ENCODE measurements at regions not wholly inside any gene's neighbourhood (a gene's known extent, or its start where the extent isn't known, plus 50 kb on each side); places are given as distances from the start of the nearest gene placed in this dataset.

GRCh38 chr5:98218838-98219237, 554.6 kb upstream of the RGMB start (continued):
- TF ChIP-seq NFATC4 (CRISPR knock-in tag; IDR thresholded peaks at IDR 0.05) = no peak
- TF ChIP-seq SMAD4 (CRISPR knock-in tag; IDR thresholded peaks at IDR 0.05) = no peak
- no peak for TF ChIP-seq E2F1 (CRISPR knock-in tag; IDR thresholded peaks at IDR 0.05)
- TF ChIP-seq MYBL2 (CRISPR knock-in tag; IDR thresholded peaks at IDR 0.05) = no peak
- TF ChIP-seq HMGA2 (CRISPR knock-in tag; IDR thresholded peaks at IDR 0.05) = no peak
- TF ChIP-seq ESRRA (CRISPR knock-in tag; IDR thresholded peaks at IDR 0.05; ENCODE audit: borderline replicate concordance) = no peak
- TF ChIP-seq ZBTB43 (CRISPR knock-in tag; IDR thresholded peaks at IDR 0.05) = no peak

- peaks cover 33% of the 10 kb centered on the region for H3K9me3 Mint-ChIP-seq
- peaks cover 20% of the 10 kb centered on the region for H3K36me3 Mint-ChIP-seq
- no peak overlapping the region for H3K4me3 Mint-ChIP-seq
- no peak overlapping the region for H3K27ac Mint-ChIP-seq
- ATAC-seq (no peak), DNase-seq (ENCODE audit: low spot score) (no peak)
- CTCF ChIA-PET = no interaction called here
- H3K27me3 Mint-ChIP-seq (ENCODE audit: low read depth) = no peaks in the 10 kb centered on the region
- POLR2A ChIA-PET = no interaction called here
- no peaks in the 10 kb centered on the region for H3K4me1 Mint-ChIP-seq
- TF ChIP-seq IRF2 (CRISPR knock-in tag; IDR thresholded peaks at IDR 0.05; ENCODE audit: borderline replicate concordance, low read depth) (no peak), ZNF281 (CRISPR knock-in tag; IDR thresholded peaks at IDR 0.05) (no peak), ZNF219 (CRISPR knock-in tag; IDR thresholded peaks at IDR 0.05; ENCODE audit: borderline replicate concordance) (no peak), FOXJ3 (CRISPR knock-in tag; IDR thresholded peaks at IDR 0.05; ENCODE audit: borderline replicate concordance) (no peak), HMGA2 (CRISPR knock-in tag; IDR thresholded peaks at IDR 0.05) (no peak), NFYB (CRISPR knock-in tag; conservative IDR thresholded peaks at IDR 0.05; ENCODE audit: low read depth) (no peak), GTF2I (CRISPR knock-in tag; conservative IDR thresholded peaks at IDR 0.05) (no peak), ATF2 (CRISPR knock-in tag; IDR thresholded peaks at IDR 0.05; ENCODE audit: borderline replicate concordance, low read depth) (no peak), IRF1 (CRISPR knock-in tag; IDR thresholded peaks at IDR 0.05) (no peak), AFF4 (CRISPR knock-in tag; IDR thresholded peaks at IDR 0.05; ENCODE audit: borderline replicate concordance) (no peak), ZNF396 (CRISPR knock-in tag; IDR thresholded peaks at IDR 0.05; ENCODE audit: borderline replicate concordance) (no peak), FOXK1 (CRISPR knock-in tag; IDR thresholded peaks at IDR 0.05) (no peak), PRRX2 (CRISPR knock-in tag; IDR thresholded peaks at IDR 0.05) (no peak)
Observed at GRCh38 chr5:98227489-98227888, 546.0 kb upstream of the RGMB start.

All from WTC11 (cell line).